Activated CD4-positive, CD25-positive, alpha-beta regulatory T cell treated with anti-CD3 and anti-CD28 coated beads, Interleukin-2, amount 50 U/mL, for 24 hours (primary cell): ENCODE measurements at regions not wholly inside any gene's neighbourhood (a gene's known extent, or its start where the extent isn't known, plus 50 kb on each side); places are given as distances from the start of the nearest gene placed in this dataset.
A peak's percentile ranks its signal among the peaks of the same experiment; 100 is the strongest.

Experiments
- ATAC-seq, 2 donors: fragments of 150-1000 bp; cut with Tn5 transposase; one replicate each; pipeline ENCODE4 v1.10.0; 2021; ENCODE audit warnings: mild to moderate bottlenecking in 1 of 2, moderate library complexity in 1 of 2

DNA sequence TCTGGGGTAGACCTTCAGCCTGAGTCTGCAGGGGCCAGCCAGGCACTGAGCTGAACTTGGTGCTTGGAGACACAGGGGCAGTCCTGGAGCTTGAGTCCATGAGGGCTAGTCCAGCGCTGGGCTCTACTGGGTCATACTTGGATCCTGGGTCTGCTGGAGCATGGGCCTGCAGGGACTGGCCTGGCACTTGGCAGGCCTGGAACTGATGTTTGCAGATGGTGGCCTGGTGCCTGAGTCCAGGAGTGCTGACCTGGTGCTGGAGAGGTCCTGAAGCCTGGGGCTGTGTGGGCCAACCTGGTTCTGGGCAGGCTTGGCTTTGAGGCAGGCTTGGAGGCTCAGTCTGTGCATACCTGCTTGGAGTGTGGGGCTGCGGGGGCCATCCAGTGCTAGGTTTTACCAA lies 143.4 kb upstream of the DSCAM start:
- ATAC-seq = peak in 1 of 2 donors; percentile 28

DNA sequence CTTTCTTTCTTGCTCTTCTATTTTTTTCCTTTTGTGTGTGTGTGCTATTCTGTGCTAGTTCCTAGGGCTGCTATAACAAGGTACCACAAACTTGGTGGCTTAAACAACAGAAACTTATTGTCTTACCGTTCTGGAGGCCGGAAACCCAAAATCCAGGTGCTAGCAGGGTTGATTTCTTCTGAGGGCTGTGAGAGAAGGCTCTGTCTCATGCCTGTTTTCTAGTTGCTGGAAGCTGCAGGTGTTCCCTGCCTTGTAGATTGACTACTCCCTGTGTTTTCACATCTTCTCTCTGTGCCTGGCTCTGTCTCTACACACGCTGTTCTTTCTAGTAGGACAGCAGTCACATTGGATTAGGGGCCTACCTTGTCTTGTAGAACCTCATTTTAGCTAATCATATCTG lies 150.9 kb upstream of the DSCAM start:
- ATAC-seq = no peak

DNA sequence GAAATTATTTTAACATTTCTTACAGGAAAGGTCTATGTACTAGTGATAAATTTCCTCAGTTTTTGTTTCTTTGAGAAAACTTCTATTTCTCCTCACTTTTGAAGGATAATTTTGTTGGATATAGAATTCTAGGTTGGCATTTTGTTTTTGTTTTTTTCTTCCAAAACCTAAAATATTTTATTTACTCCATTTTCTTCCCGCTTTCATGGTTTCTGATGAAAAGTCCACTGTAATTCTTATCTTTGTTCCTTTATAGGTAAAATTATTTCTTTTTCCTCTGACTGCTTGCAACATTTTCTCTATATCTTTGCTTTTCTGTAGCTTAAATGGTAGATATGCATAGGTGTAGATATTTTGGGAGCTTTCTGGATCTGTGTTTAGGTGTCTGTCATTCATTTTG lies 153.9 kb upstream of the DSCAM start:
- ATAC-seq = no peak

DNA sequence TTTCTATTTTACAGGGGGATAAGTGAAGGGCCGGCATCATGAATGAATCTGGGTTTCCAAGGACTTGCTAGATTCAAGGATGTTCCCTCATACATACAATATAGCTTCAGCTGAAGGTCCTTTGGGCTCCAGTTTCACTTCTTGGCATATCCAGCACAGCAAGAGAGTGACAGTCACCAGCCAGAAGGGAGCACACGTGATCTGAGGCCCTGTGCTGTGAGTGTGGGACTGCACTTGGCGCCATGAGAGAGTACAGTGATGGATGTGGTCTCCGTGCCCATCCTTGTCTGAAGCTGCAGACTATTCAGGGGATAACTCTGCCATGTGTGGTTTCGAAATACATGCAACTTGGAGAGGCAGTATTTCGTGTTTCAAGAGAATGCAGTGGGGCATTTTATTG lies 159.7 kb upstream of the DSCAM start:
- no peak for ATAC-seq

DNA sequence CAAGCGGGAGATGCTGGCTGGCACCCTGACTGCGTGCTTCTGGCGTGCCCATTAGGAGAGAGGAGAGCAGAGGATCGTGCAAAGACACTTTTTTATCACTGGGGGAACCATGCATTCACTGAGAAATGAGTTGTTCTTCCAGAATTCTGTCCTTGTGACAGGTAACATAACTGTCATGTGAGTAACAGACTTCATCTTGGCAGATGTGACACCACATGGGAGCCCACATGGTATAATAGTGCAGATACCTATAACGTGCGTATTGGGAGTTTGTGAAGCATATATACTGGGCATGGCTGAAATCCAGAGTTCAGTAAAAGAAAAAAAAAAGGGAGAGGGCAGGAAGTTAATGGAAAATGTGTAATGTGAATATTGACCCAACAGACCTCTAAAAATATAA lies 159.6 kb upstream of the BACE2 start:
- ATAC-seq = no peak

DNA sequence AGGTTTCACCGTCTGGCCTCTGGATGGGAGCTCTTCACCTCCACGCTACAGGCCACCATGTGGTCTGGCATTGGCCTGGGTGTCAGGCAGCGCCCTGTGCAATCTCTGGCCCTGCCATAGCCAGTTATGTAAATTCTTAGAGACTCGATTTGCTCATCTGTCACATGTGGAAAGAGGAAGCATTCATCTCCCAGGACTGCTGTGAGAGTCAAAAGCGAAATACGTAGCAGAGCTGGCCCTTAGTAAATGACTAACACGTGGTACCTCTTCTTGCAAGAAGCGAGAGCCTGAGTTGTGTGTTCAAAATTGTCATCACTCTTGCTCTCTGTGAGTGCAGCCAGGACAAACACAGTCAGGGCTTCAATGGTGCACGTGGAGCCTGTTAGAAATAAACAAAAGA lies 159.0 kb upstream of the BACE2 start:
- ATAC-seq = no peak

DNA sequence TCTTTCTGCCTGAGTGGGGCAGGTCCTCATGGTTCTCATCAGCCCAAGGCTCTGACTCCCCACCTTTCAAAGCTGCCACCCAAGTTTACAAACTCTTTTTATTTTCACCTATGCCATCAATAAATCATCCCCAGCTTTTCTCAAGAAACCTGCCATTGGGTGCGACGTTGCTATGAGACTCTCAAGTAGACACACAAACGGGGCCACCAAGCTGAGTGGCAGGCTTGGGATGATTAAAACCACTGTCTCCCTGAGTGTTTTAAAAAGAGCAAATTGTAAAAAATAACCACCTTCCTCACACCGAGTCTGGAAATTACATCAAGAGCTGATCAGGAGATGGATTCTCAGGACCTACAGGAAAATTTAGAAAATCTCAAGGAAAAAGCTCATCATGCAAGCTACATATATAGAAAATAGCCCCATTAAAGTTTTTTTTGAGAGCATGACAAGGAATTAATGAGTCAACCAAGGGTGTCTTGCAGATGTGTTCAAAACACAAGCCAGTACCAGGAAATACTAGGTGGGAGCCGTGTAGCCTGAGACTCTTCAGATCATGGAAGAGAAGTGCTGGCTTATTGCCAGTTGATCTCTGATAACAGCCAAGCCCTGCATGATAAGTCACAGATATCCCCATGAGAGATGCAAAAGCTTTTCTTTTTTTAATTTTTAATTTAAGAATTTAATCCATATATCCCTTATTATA lies 158.4 kb upstream of the BACE2 start:
- no peak for ATAC-seq

DNA sequence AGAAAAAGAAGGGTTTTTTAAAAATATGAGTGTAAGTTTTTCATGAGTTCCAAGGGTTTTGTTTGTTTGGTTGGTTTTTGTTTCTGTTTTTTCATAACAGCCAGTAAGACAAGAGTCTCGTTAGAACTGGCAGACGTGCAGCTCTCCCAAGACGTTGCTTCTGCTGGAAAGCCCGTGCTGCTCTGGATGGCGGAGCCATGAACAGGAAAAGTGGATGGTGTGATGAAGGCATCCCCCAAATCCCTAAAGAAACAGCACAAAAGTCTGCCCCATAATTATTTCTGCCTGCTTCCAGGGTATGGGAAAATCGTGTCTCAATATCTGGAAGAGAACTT lies 157.9 kb upstream of the BACE2 start:
- no peak for ATAC-seq

DNA sequence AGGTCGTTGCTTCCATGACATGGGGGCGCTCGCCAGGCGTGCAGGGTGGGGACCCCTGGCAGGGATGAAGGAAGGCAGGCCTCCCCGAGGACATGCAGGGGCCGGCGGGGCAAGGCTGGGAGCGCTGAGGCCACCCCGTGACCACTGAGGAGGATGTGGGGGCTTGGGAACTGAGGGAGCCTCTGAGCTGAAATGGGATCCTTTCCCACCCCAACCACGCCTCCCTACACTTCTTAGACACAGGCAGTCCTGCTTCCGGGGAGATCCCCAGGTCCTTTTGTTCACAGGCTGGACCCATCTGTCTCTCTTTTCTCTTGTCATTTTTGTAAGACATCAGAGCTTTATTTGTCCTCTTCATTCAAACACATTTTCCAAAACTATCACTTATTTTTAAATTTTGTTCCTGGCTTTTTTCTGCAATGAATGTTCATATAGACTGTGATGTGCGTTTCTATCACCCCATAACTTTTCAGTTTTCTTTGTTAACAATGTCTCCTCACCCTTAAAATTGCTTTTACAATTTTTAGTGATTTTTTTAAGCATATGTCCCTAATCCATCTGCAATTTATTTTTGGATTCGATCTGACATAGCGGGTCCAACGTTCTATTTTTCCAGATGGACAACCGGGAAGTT lies 156.7 kb upstream of the BACE2 start:
- ATAC-seq = no peak

DNA sequence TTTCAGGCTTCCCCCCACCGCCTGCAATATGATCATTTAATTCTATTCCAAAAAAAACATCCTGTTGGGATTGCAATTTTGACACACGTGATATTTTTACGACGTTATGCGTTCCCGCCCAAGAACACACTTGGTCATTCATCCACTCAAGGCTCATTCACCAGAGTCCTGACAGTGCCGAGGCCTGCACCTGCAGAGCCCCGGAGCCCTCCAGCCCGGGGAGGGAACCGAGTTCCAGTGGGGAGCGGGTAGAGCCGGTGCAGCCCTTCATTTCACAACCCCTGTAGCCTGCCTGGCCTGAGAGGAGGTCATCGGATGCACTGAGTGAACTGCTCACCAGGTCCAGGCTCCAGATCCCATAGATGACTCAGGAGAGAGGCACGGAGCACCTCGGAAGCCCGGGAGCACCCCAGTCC lies 156.0 kb upstream of the BACE2 start:
- no peak for ATAC-seq

DNA sequence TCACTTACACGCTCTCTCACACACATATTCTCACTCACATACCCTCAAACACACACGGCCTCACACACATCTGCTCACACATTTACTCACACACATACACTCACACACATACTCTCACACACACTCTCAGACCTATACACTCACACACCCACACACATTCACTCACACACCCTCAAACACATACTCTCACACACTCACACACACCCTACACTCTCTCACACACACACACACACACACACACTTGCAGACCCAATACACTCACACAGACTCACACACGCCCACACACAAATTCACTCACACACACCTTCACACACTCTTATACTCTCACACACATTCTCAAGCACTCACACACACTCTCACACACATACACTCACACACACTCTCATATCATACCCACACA lies 155.5 kb upstream of the BACE2 start:
- ATAC-seq = no peak

DNA sequence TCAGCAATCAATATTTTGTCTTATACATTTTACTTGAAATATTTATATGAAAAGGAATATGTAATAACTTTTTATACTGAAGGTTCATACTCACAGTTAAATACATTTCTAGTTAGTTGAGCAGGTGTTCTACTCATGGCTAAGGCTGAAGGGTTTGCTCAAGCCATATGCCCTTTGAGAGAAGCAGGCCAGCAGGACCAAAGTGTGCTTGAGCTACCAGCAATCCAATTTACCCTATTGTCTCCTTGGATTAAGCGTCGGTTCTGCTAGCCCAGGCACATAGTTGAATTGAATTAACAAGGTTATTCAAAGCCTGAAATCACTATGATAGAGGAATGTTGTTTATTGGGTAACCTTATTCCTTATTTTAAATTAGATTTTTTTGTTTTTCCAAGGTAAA lies 151.5 kb upstream of the BACE2 start:
- no peak for ATAC-seq

DNA sequence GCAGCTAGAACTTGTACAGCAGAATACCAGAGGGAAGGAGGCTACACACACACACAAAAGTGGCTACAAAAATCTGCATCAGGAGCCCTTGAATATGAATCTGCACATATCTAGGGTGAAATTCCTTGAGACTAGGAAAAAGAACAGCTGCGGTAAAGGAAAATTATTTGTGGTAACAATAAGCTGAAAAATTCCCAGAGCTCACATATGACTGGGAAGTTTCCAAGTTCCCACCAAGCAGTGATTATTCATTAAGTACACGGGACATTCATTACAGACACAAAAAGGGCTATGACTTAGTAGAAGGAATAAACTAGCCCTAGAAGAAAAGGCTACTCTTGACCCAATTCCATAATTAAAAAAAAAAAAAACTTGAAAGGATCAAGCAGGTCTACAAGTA lies 149.5 kb upstream of the BACE2 start:
- ATAC-seq = no peak

DNA sequence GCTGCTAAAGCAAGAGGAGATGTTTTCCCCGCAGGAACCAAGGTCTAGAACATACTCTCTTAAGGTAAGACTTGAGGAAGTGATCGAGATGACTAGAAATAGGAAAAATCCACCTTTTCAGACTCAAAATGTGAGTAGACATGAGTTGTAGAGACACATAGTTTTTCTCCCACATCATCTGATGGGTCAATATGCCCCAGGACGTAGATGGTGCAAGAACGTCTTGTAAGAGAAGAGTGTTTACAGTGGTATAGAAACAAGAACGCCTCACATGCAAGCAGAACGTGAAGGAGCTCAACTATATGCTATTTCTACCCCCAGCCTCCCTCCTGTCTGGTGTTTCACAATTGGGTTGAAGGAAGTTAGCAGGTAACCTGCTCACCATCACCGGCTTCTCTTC lies 144.0 kb upstream of the BACE2 start:
- no peak for ATAC-seq

DNA sequence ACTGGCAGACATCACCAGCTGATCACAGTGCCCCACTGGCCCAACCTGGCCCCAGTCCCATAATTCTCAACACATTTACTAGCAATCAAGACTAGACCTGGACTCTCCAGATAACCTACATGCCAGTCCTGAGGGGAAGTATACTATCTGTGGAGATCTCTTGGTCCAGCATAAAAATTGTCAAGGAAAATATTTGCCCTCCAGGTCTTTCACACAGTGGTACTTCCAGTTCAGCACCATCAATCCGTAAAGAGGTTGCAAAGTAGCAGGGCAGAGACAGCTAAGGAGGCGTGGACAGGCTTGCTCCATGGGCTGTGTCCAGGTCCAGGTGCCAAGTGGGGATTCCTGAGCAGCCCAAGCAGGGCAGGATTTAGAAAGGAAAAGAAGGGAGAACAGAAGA lies 143.6 kb upstream of the BACE2 start:
- ATAC-seq = no peak

DNA sequence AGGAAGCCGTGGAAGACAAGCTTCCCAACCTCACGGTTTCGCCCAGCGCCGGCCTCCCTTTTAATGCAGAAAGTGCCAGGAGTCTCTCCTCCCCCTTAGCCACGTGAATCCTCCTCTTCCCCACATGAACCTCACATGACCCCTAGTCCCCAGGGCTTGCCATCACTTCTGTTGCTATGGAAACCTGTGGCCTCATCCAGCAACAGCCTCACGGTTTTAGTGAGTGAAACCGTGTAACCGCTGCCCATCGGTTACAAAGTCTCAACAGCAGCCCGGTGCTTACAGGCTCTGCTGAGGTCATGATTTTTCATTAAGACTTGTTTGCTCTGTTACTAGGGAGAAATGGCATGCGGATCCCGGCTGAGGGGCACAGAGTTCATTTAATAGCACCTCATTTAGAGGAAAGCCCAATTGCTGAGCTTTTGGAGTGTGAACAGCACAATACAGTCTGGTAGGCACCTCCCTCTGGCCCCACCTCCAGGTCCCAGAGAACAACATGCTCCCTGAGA lies 143.2 kb upstream of the BACE2 start:
- ATAC-seq = no peak

DNA sequence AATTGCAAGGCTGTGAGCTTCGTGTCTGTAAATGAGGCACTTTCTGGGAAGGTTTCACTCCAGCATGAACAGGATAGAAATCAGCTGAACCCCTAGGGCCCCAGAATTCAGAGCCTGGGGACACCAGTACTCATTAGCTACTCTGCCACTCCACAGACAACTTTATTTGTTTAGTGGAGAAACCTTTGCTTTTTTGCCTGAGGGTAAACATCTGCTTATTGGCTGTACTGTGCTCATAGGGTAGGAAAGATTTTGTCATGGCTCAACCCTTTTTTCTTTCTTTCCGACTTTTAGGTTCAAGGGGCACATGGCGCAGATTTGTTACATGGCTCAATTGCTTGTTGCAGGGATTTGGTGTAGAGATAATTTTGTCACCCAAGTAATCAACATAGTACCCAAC lies 138.4 kb upstream of the BACE2 start:
- ATAC-seq = no peak

DNA sequence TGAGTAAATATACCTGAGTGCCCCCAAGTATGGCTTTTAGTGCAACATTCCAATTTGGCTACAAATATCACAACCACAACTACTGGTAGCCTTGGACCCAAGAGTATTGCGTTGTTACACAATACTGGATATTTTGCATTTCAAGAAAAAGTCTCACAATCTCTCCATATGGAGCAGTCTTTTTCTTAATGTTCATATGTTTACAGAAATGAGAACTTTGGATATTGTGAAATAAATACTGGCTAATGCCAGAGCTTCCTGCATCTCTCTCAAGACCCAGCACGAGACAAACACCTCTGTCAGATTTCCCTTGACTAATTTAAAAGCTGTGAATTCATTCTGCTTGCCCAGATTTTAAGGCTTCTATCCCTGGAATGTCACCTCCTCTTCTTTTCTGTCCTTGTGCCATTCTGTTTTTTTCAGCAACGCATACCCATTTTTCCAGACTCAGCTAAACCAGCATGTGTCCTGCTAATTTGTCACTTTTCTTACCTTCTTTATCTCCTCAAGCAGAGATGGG lies 136.2 kb upstream of the BACE2 start:
- no peak for ATAC-seq

DNA sequence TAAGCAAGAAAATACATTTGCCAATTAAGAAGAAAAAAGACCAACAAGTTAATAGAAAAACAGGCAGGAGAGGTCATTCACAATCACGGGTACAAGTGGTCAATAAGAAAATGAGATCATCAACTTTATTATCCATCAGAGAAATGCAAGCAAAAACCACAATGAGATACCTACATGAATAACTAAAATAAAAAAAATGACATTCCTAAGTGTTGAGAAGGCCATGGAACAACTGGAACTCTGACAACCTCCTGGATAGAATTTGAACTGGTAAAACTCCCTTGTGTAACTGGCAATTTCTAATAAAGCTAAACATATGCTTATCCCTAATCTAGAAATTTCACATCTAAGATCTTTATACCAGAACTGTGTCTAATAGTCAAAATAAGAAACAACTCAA lies 135.4 kb upstream of the BACE2 start:
- ATAC-seq = no peak

DNA sequence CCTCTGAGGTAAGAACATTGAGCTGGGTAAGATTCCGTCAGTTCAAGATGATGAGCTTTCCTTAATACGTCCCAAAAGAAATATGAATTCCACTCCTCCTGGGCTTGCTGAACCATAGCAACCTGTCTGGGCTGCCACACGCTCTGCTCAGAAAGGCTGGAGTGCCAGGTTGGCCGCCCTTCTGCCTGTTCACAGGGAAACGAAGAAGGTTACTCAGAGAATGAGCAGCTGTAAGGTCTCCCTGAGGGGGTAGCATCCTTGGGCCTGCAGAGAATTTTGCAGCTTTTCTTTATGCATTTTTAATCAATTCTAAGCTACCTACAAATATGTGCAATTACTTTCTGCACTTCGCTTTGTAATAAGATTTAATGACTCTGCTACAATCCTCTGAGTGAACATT lies 130.7 kb upstream of the BACE2 start:
- ATAC-seq = no peak

DNA sequence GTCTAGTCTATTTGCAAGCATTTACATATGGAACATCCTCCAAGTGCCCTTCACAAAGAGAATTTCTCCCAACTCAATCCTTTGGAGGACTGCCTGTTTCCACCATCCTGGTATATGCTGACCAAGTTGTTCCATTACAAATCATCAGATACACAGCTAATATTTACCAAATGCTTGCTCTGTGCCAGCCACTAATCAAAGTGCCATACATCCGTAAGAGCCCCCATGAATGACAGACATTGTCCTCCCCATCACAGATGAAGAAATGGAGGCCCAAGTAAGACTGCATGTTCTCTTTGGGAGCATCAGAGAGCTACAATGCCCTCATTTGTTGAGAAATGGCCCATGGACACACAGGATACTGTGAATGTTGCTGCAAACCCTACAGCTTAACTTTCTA lies 130.0 kb upstream of the BACE2 start:
- no peak for ATAC-seq

DNA sequence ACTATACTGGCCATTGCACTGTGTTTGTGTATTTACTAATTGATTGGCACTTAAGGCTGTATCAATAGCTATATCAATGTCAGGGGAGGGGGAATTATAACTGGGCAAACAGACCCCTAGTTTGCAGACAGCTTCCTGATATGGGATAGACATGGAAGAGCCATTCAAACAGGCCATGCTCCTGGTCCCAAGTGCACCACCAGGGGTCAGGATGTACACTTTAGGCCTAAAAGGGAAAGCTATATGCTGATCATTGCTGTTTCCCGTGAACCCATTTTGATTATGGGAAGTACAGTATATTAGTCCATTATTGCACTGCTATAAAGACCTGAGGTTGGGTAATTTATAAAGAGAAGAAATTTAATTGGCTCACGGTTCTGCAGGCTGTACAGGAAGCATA lies 124.9 kb upstream of the BACE2 start:
- ATAC-seq = no peak

DNA sequence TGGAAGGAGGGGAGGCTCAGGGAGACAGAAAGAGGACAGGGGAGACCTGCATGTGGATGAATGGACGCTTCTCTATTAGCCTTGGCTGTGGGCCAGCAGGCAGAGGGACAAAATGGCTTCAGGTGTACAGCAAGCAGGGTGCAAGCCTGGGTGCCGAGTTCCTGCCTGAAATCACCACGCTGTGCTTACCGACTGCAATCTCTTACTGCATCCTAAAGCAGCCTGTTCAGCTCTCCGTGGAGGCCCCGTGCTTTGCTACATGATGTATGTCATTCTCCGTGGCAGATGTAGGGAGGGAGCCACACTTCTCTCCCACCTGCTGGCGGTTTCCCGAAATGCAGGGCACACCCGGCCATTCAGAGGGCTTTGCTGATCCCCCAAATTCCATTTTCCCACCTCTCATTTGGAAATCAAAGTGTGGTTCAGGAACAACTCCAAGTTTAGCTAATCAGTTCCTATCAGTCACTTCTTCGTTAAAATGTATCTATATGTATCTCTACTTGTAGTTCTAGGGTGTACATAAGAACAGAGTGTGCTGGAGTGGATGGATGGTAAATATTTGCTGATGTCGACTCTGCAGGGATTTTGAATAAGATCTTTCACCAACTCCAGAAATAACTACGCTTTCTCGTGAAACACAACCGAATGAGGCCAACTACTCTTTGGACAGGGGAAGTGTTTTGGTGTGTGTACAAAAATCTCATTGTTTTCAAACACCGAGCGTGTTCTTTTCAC lies 122.3 kb upstream of the BACE2 start:
- ATAC-seq = no peak

DNA sequence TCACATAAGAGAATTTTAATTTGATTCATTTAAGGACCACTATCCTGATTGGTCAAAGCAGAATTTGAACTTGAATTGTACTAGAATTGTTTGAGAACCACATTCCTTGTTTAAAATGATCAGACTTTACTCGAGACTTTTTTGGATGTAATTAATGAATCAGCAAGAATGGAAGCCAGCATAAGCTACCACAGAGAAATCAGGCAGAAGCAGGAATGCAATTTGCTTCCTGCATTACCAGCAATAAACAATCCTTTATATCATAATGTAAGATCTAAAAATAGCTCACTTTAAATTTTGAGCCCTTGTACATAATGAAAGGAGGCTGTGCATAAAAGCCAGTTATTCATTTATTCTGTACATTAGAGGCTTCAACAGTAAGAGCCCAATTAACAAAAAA lies 119.8 kb upstream of the BACE2 start:
- no peak for ATAC-seq
